GM23338 (cell line): ENCODE measurements at regions not wholly inside any gene's neighbourhood (a gene's known extent, or its start where the extent isn't known, plus 50 kb on each side); places are given as distances from the start of the nearest gene placed in this dataset.

Source experiments
- CREB1 ChIP-seq: fragments of 250-450 bp; sonication (Bioruptor Pico); IDR thresholded peaks from 2 replicates; pipeline ENCODE4 v1.5.0; 2020; ENCODE audit warnings: low read depth, mild to moderate bottlenecking, moderate library complexity
- CTCF ChIP-seq, 2 experiments: fragments of 200-600 bp in 1 of 2; sonication (generic) in 1 of 2; conservative IDR thresholded peaks; 2 replicates each; pipeline versions ENCODE4 v1.5.1 to v1.6.1; 2016 to 2017; ENCODE audit warnings: antibody characterized with exemption in 2 of 2, low read depth in 2 of 2, mild to moderate bottlenecking in 2 of 2, moderate library complexity in 1 of 2
- ETS1 ChIP-seq: IDR thresholded peaks from 2 replicates; pipeline ENCODE4 v1.6.1; 2016; ENCODE audit warnings: antibody characterized with exemption
- EZH2 ChIP-seq: fragments of 200-600 bp; sonication (generic); IDR thresholded peaks from one replicate; pipeline ENCODE4 v1.8.0; 2017; ENCODE audit warnings: antibody characterized with exemption, mild to moderate bottlenecking, low read depth; ENCODE audit not compliant: unreplicated experiment
- EZH2phosphoT487 ChIP-seq: fragments of 200-600 bp; sonication (generic); IDR thresholded peaks from one replicate; pipeline ENCODE4 v1.8.1; 2018; ENCODE audit warnings: antibody characterized with exemption; ENCODE audit not compliant: unreplicated experiment
- JUNB ChIP-seq: IDR thresholded peaks from one replicate; pipeline ENCODE4 v1.6.1; 2016; ENCODE audit warnings: antibody characterized with exemption; ENCODE audit not compliant: unreplicated experiment
- NANOG ChIP-seq: IDR thresholded peaks from 2 replicates; pipeline ENCODE4 v1.6.1; 2016; ENCODE audit warnings: antibody characterized with exemption, borderline replicate concordance
- POLR2AphosphoS5 ChIP-seq: IDR thresholded peaks from 2 replicates; pipeline ENCODE4 v1.6.1; 2016; ENCODE audit warnings: antibody characterized with exemption, low read depth
- STAT1 ChIP-seq: IDR thresholded peaks from one replicate; pipeline ENCODE4 v1.6.1; 2016; ENCODE audit warnings: antibody characterized with exemption; ENCODE audit not compliant: unreplicated experiment
- ZNF114 ChIP-seq: fragments of 250-450 bp; sonication (Bioruptor Pico); IDR thresholded peaks from 2 replicates; pipeline ENCODE4 v1.5.0; 2020; ENCODE audit warnings: mild to moderate bottlenecking, moderate library complexity
- ZNF331 ChIP-seq: fragments of 250-450 bp; sonication (Bioruptor Pico); IDR thresholded peaks from 2 replicates; pipeline ENCODE4 v1.5.0; 2020; ENCODE audit warnings: low read depth, mild to moderate bottlenecking, moderate library complexity
- ZNF462 ChIP-seq: fragments of 250-450 bp; sonication (Bioruptor Pico); IDR thresholded peaks from 2 replicates; pipeline ENCODE4 v1.5.0; 2020; ENCODE audit warnings: mild to moderate bottlenecking, moderate library complexity
- TF ChIP-seq, protein P1 (sequence below): IDR thresholded peaks from one replicate; pipeline ENCODE4 v1.6.1; 2018; ENCODE audit warnings: antibody characterized with exemption; ENCODE audit not compliant: unreplicated experiment

DNA sequence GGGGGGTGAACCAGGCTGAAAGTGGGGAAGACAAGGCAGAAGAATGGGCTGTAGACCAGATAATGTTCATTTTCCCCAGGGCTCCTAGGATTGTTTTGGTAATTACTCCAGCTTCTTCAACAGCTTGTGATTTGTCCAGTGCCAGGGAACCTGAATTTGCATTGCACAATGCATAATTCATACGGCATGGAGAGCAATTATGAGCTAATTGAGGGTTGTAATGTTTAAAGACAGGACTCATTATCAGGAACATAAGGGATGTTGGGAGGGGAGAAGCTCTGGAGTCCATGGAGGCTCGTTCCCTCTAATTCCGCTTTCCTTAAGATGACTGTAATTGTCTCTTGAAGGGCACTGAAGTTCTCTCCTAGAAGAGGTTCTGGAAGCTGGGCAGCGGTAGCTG is 405.0 kb upstream of the ZMIZ1 start:
- no peak for TF ChIP-seq CTCF (conservative IDR thresholded peaks at IDR 0.05; ENCODE audit: low read depth in 2 of 2)
- no peak for TF ChIP-seq CREB1 (CRISPR knock-in tag)
- TF ChIP-seq POLR2AphosphoS5, result no peak
- TF ChIP-seq ETS1, result no peak
- TF ChIP-seq EZH2, result no peak
- TF ChIP-seq EZH2phosphoT487, result no peak
- no peak for TF ChIP-seq STAT1
- TF ChIP-seq, protein P1, sequence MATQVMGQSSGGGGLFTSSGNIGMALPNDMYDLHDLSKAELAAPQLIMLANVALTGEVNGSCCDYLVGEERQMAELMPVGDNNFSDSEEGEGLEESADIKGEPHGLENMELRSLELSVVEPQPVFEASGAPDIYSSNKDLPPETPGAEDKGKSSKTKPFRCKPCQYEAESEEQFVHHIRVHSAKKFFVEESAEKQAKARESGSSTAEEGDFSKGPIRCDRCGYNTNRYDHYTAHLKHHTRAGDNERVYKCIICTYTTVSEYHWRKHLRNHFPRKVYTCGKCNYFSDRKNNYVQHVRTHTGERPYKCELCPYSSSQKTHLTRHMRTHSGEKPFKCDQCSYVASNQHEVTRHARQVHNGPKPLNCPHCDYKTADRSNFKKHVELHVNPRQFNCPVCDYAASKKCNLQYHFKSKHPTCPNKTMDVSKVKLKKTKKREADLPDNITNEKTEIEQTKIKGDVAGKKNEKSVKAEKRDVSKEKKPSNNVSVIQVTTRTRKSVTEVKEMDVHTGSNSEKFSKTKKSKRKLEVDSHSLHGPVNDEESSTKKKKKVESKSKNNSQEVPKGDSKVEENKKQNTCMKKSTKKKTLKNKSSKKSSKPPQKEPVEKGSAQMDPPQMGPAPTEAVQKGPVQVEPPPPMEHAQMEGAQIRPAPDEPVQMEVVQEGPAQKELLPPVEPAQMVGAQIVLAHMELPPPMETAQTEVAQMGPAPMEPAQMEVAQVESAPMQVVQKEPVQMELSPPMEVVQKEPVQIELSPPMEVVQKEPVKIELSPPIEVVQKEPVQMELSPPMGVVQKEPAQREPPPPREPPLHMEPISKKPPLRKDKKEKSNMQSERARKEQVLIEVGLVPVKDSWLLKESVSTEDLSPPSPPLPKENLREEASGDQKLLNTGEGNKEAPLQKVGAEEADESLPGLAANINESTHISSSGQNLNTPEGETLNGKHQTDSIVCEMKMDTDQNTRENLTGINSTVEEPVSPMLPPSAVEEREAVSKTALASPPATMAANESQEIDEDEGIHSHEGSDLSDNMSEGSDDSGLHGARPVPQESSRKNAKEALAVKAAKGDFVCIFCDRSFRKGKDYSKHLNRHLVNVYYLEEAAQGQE, result no peak
- TF ChIP-seq ZNF114 (CRISPR knock-in tag), result no peak
- no peak for TF ChIP-seq NANOG
- TF ChIP-seq JUNB, result no peak
- TF ChIP-seq ZNF331 (CRISPR knock-in tag), result no peak
- no peak for TF ChIP-seq ZNF462 (CRISPR knock-in tag)
